ENCODE measurements at regions not wholly inside any gene's neighbourhood (a gene's known extent, or its start where the extent isn't known, plus 50 kb on each side); places are given as distances from the start of the nearest gene placed in this dataset.

DNA sequence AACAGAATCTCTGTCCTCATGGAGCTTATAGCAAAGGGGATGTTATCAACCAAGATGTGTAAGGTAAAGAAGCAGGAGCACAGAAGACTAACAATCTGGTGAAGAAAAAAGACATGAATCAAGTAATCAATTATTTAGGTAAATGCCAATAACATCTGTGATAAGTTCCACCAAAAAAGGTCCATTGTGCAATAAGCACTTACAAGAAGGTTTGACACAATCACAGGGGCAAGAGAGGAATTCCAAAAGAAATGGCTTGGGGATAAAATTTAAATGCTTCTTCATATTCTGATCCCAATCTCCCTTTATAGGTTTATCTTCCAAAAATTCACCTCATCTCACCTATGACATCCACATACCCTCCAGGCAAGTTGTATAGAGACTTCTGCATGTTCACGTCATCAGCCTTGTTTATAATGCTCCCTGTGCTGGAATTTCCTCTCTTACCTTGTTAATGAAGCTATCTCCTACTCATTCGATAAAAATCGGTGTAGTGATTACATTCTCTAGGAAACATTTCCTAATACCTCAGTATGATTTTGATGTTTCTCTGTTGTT lies 53.6 kb upstream of the DPT start:
- Histone ChIP-seq H3K27ac (ENCODE audit: low read depth, low read length) (no peak overlapping the region), H3K4me3 (ENCODE audit: low read length in 2 of 2) (no peak overlapping the region), H3K9me3 (ENCODE audit: control insufficient read depth in 1 of 2, low read length in 2 of 2) (no peaks in the 10 kb centered on the region), H3K4me1 (ENCODE audit: insufficient read depth, low read length) (no peaks in the 10 kb centered on the region), H3K36me3 (ENCODE audit: insufficient read depth, low read length) (no peaks in the 10 kb centered on the region), H3K27me3 (ENCODE audit: insufficient read depth, low read length) (no peaks in the 10 kb centered on the region)
- Mint-ChIP-seq H3K27me3 (peaks cover 4 to 11% of the 10 kb centered on the region in 2 donors), H3K27ac (no peak overlapping the region), H3K36me3 (no peaks in the 10 kb centered on the region), H3K4me3 (peak overlapping the region in 1 of 8 donors; percentile 16), H3K4me1 (no peaks in the 10 kb centered on the region), H3K9me3 (peaks cover 0 to 2% (median 0%) of the 10 kb centered on the region in 8 donors)
- DNase-seq, result no peak
- intact Hi-C loops (cut with micrococcal nuclease), result no loop called here
- CTCF ChIA-PET (ENCODE audit: partially characterized antibody), result no interaction called here
- POLR2A ChIA-PET (ENCODE audit: partially characterized antibody), result no interaction called here

GRCh38 chr1:168783458-168784210 lies 54.6 kb upstream of the DPT start:
- DNase-seq, result no peak
- ChIA-PET CTCF (ENCODE audit: partially characterized antibody) (no interaction called here), POLR2A (ENCODE audit: partially characterized antibody) (no interaction called here)
- Histone ChIP-seq H3K4me3 (ENCODE audit: low read length in 2 of 2) (no peak overlapping the region), H3K4me1 (ENCODE audit: insufficient read depth, low read length) (no peaks in the 10 kb centered on the region), H3K27ac (ENCODE audit: low read depth, low read length) (no peak overlapping the region), H3K27me3 (ENCODE audit: insufficient read depth, low read length) (no peaks in the 10 kb centered on the region), H3K9me3 (ENCODE audit: control insufficient read depth in 1 of 2, low read length in 2 of 2) (no peaks in the 10 kb centered on the region), H3K36me3 (ENCODE audit: insufficient read depth, low read length) (no peaks in the 10 kb centered on the region)
- Mint-ChIP-seq H3K4me1 (no peaks in the 10 kb centered on the region), H3K36me3 (no peaks in the 10 kb centered on the region), H3K27ac (no peak overlapping the region), H3K4me3 (no peak overlapping the region), H3K9me3 (peaks cover 0 to 2% (median 0%) of the 10 kb centered on the region in 8 donors), H3K27me3 (peaks cover 4 to 11% of the 10 kb centered on the region in 2 donors)
- intact Hi-C loops (cut with micrococcal nuclease), result no loop called here

DNA sequence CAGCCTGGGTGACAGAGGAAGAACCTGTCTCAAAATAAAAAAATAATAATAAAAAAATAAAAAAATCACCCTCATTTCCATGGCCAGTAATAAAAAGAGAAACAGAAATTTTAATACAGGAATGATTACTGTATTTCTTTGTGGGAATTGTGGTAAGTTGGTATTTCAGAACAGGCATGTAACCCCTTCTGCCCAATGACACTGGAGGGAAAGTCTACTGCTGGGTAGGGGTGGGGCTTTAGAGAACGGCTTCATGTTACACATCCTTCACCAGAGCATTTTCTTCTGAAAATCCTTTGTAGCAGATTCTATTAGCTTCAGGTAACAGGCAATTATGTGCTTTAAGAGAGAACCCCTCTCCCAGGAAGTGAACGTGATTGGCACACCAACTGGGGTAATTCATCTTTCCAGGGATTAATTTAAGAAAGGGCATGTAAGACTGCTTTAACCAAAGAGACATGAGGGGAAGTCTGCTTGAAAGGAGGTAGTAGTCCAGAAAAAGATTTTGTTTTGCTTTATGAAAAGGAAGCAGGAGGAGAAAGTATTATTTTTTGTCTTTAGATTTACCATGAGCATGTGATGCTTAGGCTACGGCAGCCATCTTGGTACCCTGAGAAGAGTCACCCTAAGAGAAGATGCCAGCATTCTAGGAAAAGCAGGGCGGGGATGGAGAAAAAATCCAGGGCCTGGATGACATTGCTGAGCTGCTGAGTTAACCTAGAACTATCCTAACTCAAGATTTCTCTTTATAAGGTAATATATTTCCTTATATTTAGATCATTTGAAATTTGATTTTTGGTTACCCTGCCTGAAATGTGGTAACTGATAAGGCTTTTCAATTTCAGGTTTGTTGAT lies 57.7 kb upstream of the DPT start:
- Histone ChIP-seq H3K27ac (ENCODE audit: low read depth, low read length) (no peak overlapping the region), H3K4me3 (ENCODE audit: low read length in 2 of 2) (no peak overlapping the region), H3K4me1 (ENCODE audit: insufficient read depth, low read length) (no peaks in the 10 kb centered on the region), H3K9me3 (ENCODE audit: control insufficient read depth in 1 of 2, low read length in 2 of 2) (no peaks in the 10 kb centered on the region), H3K36me3 (ENCODE audit: insufficient read depth, low read length) (no peaks in the 10 kb centered on the region), H3K27me3 (ENCODE audit: insufficient read depth, low read length) (no peaks in the 10 kb centered on the region)
- ChIA-PET CTCF (ENCODE audit: partially characterized antibody) (no interaction called here), POLR2A (ENCODE audit: partially characterized antibody) (no interaction called here)
- Mint-ChIP-seq H3K36me3 (no peaks in the 10 kb centered on the region), H3K27ac (no peak overlapping the region), H3K4me3 (no peak overlapping the region), H3K9me3 (no peaks in the 10 kb centered on the region), H3K4me1 (no peaks in the 10 kb centered on the region), H3K27me3 (peaks cover 9 to 22% of the 10 kb centered on the region in 2 donors)
- DNase-seq, result no peak
- intact Hi-C loops (cut with micrococcal nuclease), result no loop called here

GRCh38 chr1:168788258-168788657 lies 59.3 kb upstream of the DPT start:
- DNase-seq, result no peak
- H3K27ac Mint-ChIP-seq, result no peak overlapping the region
- no peaks in the 10 kb centered on the region for H3K9me3 Mint-ChIP-seq
- no peaks in the 10 kb centered on the region for H3K4me1 Mint-ChIP-seq
- intact Hi-C loops (cut with micrococcal nuclease), result no loop called here
- no peak overlapping the region for H3K27ac ChIP-seq (ENCODE audit: low read depth, low read length)
- H3K36me3 Mint-ChIP-seq, result no peaks in the 10 kb centered on the region
- H3K27me3 ChIP-seq (ENCODE audit: insufficient read depth, low read length), result no peaks in the 10 kb centered on the region
- ChIA-PET CTCF (ENCODE audit: partially characterized antibody) (no interaction called here), POLR2A (ENCODE audit: partially characterized antibody) (no interaction called here)
- no peaks in the 10 kb centered on the region for H3K36me3 ChIP-seq (ENCODE audit: insufficient read depth, low read length)
- H3K27me3 Mint-ChIP-seq, result peaks cover 15 to 24% of the 10 kb centered on the region in 2 donors
- H3K4me1 ChIP-seq (ENCODE audit: insufficient read depth, low read length), result no peaks in the 10 kb centered on the region
- H3K9me3 ChIP-seq (ENCODE audit: control insufficient read depth in 1 of 2, low read length in 2 of 2), result no peaks in the 10 kb centered on the region
- H3K4me3 Mint-ChIP-seq, result no peak overlapping the region
- H3K4me3 ChIP-seq (ENCODE audit: low read length in 2 of 2), result no peak overlapping the region

DNA sequence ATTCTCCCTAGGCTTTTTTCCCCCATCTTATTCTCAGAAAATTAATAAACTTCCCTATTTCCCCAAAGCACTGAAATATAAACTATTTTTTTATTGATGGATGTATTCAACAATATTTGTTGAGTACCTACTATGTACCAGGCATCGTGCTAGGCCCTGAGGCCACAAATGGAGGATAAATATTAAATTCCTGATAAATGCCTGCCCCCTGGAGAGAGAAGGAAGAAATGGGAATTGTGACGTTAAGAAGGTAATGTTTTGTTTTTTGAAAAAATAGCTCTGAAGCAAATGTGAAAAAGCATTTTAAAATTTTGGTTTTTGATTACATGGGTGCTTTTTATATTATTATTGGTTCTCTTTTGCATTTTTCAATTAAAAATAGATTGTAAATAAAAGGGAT lies 60.5 kb upstream of the DPT start:
- no peak overlapping the region for H3K27ac ChIP-seq (ENCODE audit: low read depth, low read length)
- H3K4me3 ChIP-seq (ENCODE audit: low read length in 2 of 2), result no peak overlapping the region
- POLR2A ChIA-PET (ENCODE audit: partially characterized antibody), result no interaction called here
- peaks cover 15 to 22% of the 10 kb centered on the region in 2 donors for H3K27me3 Mint-ChIP-seq
- intact Hi-C loops (cut with micrococcal nuclease), result no loop called here
- H3K27me3 ChIP-seq (ENCODE audit: insufficient read depth, low read length), result no peaks in the 10 kb centered on the region
- no peak overlapping the region for H3K27ac Mint-ChIP-seq
- DNase-seq, result no peak
- H3K4me3 Mint-ChIP-seq, result no peak overlapping the region
- no peaks in the 10 kb centered on the region for H3K9me3 Mint-ChIP-seq
- H3K36me3 Mint-ChIP-seq, result no peaks in the 10 kb centered on the region
- CTCF ChIA-PET (ENCODE audit: partially characterized antibody), result no interaction called here
- H3K36me3 ChIP-seq (ENCODE audit: insufficient read depth, low read length), result no peaks in the 10 kb centered on the region
- H3K9me3 ChIP-seq (ENCODE audit: control insufficient read depth in 1 of 2, low read length in 2 of 2), result no peaks in the 10 kb centered on the region
- H3K4me1 Mint-ChIP-seq, result no peaks in the 10 kb centered on the region
- no peaks in the 10 kb centered on the region for H3K4me1 ChIP-seq (ENCODE audit: insufficient read depth, low read length)

DNA sequence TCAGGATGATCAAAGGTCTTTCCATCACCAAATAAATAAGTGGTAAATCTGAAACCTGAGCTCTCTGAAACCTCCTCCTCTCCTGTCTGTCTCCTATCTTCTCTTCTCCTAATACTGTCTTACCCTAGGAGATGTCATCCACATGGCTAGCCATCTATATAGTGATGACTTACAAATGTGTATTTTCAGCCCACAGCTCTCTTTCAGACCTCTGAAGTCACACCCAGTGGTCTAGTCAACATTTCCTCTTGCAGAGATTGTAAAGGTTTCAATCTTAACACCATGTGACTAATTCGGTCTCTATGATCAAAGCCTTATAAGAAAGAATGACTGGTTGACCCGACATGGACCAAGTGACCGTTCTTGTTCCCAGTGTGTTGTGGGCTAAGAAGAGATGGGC lies 63.1 kb upstream of the DPT start:
- intact Hi-C loops (cut with micrococcal nuclease), result no loop called here
- Histone ChIP-seq H3K27me3 (ENCODE audit: insufficient read depth, low read length) (no peaks in the 10 kb centered on the region), H3K4me1 (ENCODE audit: insufficient read depth, low read length) (no peaks in the 10 kb centered on the region), H3K27ac (ENCODE audit: low read depth, low read length) (no peak overlapping the region), H3K4me3 (ENCODE audit: low read length in 2 of 2) (no peak overlapping the region), H3K9me3 (ENCODE audit: control insufficient read depth in 1 of 2, low read length in 2 of 2) (no peaks in the 10 kb centered on the region), H3K36me3 (ENCODE audit: insufficient read depth, low read length) (no peaks in the 10 kb centered on the region)
- CTCF ChIA-PET (ENCODE audit: partially characterized antibody), result no interaction called here
- Mint-ChIP-seq H3K36me3 (no peaks in the 10 kb centered on the region), H3K4me1 (no peaks in the 10 kb centered on the region), H3K4me3 (no peak overlapping the region), H3K27me3 (peaks cover 16 to 19% of the 10 kb centered on the region in 2 donors), H3K27ac (no peak overlapping the region), H3K9me3 (no peaks in the 10 kb centered on the region)
- POLR2A ChIA-PET (ENCODE audit: partially characterized antibody), result no interaction called here
- DNase-seq, result no peak

DNA sequence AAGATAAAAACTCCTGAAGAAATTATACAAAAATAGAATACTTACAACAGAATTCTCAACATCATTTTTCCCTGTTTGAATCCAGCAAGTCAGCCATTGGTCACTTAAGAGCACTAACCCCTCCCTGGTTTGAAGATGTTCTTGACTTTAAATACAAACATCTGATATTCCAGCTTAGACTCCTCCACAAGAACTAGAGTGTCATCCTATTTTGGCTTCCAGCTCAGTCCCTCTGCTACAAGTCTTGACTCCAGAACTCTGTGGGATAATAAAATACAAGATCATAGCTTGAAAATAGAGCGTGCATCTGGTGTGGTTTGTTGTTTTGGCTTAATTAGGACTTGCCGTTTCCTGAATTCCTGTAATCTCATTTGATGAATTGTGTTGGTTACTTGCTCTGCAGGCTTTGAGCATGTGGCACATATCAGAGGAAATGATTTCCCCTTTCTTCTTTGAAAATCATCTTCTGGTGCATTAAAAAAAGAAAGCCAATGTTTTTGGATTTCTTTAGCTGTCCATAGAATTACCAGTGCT lies 63.7 kb upstream of the DPT start:
- intact Hi-C loops (cut with micrococcal nuclease), result no loop called here
- no peaks in the 10 kb centered on the region for H3K4me1 Mint-ChIP-seq
- ChIA-PET POLR2A (ENCODE audit: partially characterized antibody) (no interaction called here), CTCF (ENCODE audit: partially characterized antibody) (no interaction called here)
- H3K36me3 ChIP-seq (ENCODE audit: insufficient read depth, low read length), result no peaks in the 10 kb centered on the region
- no peaks in the 10 kb centered on the region for H3K9me3 Mint-ChIP-seq
- peaks cover 14 to 19% of the 10 kb centered on the region in 2 donors for H3K27me3 Mint-ChIP-seq
- H3K27ac Mint-ChIP-seq, result no peak overlapping the region
- no peaks in the 10 kb centered on the region for H3K27me3 ChIP-seq (ENCODE audit: insufficient read depth, low read length)
- DNase-seq, result no peak
- no peak overlapping the region for H3K27ac ChIP-seq (ENCODE audit: low read depth, low read length)
- no peak overlapping the region for H3K4me3 Mint-ChIP-seq
- no peaks in the 10 kb centered on the region for H3K36me3 Mint-ChIP-seq
- H3K9me3 ChIP-seq (ENCODE audit: control insufficient read depth in 1 of 2, low read length in 2 of 2), result no peaks in the 10 kb centered on the region
- no peak overlapping the region for H3K4me3 ChIP-seq (ENCODE audit: low read length in 2 of 2)
- H3K4me1 ChIP-seq (ENCODE audit: insufficient read depth, low read length), result no peaks in the 10 kb centered on the region

Measured in CD4-positive, alpha-beta memory T cell (primary cell).